GM06990 (cell line): ENCODE measurements at regions not wholly inside any gene's neighbourhood (a gene's known extent, or its start where the extent isn't known, plus 50 kb on each side); places are given as distances from the start of the nearest gene placed in this dataset.

ENCODE experiments used
- DNase-seq: peaks from one replicate; pipeline ENCODE4 v3.0.0-alpha.2; 2011; ENCODE audit not compliant: insufficient read length; ENCODE audit errors: extremely low read depth
- H3K27me3 ChIP-seq: replicated peaks from 2 replicates; pipeline ENCODE4 v1.6.0; 2011; ENCODE audit warnings: low read length; ENCODE audit not compliant: control insufficient read depth, insufficient read depth
- H3K36me3 ChIP-seq: 2 replicates; pipeline ENCODE4 v1.5.1; 2011; ENCODE audit warnings: low read length; ENCODE audit not compliant: control insufficient read depth, insufficient read depth
- H3K4me3 ChIP-seq: replicated peaks from 2 replicates; pipeline ENCODE4 v1.5.1; 2011; ENCODE audit warnings: low read depth, mild to moderate bottlenecking, control low read depth, low read length
- TF ChIP-seq, protein P1 (sequence below): IDR thresholded peaks from 2 replicates; pipeline ENCODE4 v1.5.1; 2011; ENCODE audit warnings: low read length, control low read depth, mild to moderate bottlenecking, inconsistent platforms; ENCODE audit not compliant: insufficient read depth, poor library complexity, severe bottlenecking

DNA sequence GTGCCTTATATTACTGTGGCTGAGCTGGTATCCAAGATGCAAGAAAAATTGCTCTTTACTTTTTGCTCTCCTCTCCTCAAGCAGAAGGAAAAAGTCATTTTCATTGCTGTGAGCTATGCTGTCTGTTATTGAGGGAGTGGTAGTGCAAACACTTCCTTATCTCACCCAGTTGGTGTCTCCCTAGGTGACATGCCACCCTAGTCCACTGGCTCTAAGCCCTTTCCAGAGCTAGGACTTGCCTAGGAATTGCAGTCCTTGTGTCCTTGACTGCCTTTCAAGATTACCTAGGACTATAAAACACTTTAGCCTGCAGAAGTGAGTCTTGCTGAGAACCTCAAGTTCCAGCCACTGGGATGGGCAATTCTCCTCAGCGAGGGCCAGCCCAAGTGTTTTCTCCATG, 458.3 kb downstream of the MRPL39 start:
- DNase-seq, result no peak
- H3K4me3 ChIP-seq, result no peak overlapping the region
- H3K27me3 ChIP-seq, result no peaks in the 10 kb centered on the region
- TF ChIP-seq, protein P1, sequence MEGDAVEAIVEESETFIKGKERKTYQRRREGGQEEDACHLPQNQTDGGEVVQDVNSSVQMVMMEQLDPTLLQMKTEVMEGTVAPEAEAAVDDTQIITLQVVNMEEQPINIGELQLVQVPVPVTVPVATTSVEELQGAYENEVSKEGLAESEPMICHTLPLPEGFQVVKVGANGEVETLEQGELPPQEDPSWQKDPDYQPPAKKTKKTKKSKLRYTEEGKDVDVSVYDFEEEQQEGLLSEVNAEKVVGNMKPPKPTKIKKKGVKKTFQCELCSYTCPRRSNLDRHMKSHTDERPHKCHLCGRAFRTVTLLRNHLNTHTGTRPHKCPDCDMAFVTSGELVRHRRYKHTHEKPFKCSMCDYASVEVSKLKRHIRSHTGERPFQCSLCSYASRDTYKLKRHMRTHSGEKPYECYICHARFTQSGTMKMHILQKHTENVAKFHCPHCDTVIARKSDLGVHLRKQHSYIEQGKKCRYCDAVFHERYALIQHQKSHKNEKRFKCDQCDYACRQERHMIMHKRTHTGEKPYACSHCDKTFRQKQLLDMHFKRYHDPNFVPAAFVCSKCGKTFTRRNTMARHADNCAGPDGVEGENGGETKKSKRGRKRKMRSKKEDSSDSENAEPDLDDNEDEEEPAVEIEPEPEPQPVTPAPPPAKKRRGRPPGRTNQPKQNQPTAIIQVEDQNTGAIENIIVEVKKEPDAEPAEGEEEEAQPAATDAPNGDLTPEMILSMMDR, result no peak
- no peaks in the 10 kb centered on the region for H3K36me3 ChIP-seq

DNA sequence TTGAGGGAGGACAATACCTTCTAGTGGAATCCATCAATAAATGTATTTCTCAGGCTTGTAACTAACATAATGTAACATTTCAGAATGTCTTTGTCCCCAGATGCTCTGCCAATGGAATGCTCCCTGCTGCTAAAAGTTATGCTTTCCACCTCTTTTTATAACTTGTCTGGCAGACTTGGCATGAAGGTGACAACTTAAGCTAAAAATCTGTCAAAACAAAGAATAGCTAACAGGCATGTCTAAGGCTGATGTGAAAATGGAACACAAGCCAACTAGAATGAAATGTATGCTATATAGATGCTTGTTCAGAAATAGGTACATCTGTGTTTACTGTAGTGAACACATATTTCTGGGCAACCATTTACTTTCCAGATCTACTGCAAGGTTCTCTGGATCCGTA, 467.9 kb downstream of the MRPL39 start:
- no peak overlapping the region for H3K4me3 ChIP-seq
- no peak for DNase-seq
- TF ChIP-seq, protein P1, result no peak
- H3K27me3 ChIP-seq, result no peaks in the 10 kb centered on the region
- H3K36me3 ChIP-seq, result no peaks in the 10 kb centered on the region

DNA sequence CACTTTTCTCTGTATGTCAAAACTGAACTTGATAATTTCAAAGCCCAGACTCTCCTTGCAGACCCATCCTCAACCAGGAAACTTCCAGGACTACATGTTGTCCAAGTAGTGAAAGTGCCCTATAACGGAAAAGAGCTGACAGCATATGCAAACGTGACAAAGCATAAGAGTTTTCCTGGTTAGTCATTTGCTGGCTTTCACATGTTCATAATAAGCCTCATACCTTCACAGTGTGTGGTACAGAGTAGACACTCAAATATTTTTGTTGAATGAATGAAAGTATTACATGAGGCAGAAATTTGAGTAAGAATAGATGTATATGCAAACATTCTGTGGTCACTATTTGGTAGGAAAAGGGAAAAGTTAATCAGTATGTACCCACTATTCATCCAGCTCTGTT, 473.3 kb downstream of the MRPL39 start:
- Histone ChIP-seq H3K36me3 (no peaks in the 10 kb centered on the region), H3K4me3 (no peak overlapping the region), H3K27me3 (no peaks in the 10 kb centered on the region)
- no peak for DNase-seq
- TF ChIP-seq, protein P1, result no peak

DNA sequence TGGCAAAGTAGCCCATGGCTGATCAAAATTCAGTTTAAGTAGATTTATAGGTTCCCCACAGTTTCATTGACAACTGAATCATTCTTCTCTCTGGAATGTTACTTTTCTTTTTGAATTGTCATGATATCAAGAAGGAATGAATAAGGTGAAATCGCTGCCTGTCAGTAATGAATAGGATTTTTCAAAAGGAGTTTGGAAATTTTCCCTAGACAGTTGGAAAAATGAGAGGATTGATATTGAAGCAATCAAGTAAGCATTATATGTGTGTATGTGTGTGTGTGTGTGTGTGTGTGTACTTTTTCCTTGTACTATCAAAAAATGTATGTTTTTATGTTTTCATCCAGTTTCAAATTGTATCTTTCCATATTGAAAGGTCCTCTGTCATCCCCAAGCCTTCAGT, 479.5 kb downstream of the MRPL39 start:
- Histone ChIP-seq H3K4me3 (no peak overlapping the region), H3K27me3 (no peaks in the 10 kb centered on the region), H3K36me3 (no peaks in the 10 kb centered on the region)
- TF ChIP-seq, protein P1, result no peak
- no peak for DNase-seq

DNA sequence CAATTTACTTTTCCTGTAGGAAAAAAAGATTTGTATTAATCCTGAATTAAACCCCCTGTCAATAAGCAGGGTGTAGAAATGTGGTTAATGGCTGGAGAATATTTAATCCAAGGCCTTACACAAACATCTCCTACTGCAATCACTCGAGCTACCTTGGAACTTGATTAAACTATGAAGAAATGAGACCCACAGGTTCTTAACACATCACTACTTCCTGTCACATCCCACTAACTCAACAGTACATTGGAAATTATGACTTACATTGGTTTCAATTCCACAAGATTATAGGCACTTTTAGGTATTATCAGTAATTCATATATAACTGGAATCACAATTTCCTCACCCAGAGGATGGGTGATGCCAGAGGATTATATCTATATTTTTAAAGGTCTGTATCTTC, 480.3 kb downstream of the MRPL39 start:
- no peak for DNase-seq
- H3K36me3 ChIP-seq, result no peaks in the 10 kb centered on the region
- TF ChIP-seq, protein P1, result no peak
- H3K27me3 ChIP-seq, result no peaks in the 10 kb centered on the region
- no peak overlapping the region for H3K4me3 ChIP-seq

DNA sequence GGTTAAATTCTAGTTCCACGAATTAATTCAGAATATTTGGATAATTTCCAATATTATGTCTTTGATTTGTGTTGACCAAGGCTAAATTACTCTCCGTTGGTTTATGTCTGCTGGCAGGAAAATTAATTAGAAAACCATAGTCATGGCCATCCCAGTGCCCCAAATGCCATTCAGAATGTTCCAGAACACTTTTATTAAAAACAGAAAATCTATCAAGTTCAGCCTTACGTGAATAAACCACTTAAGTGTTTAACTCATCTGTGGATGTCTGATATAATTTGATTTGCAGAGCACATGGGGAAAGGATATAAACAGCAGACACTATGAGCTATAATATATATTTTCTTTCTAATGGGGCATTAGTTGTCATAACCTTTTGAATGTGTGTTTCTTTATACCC, 480.7 kb downstream of the MRPL39 start:
- no peaks in the 10 kb centered on the region for H3K27me3 ChIP-seq
- DNase-seq, result no peak

More for the DNA sequence above, 480.7 kb downstream of the MRPL39 start:
- Histone ChIP-seq H3K4me3 (no peak overlapping the region), H3K36me3 (no peaks in the 10 kb centered on the region)
- TF ChIP-seq, protein P1, result no peak
